ENCODE measurements at regions not wholly inside any gene's neighbourhood (a gene's known extent, or its start where the extent isn't known, plus 50 kb on each side); places are given as distances from the start of the nearest gene placed in this dataset.

DNA sequence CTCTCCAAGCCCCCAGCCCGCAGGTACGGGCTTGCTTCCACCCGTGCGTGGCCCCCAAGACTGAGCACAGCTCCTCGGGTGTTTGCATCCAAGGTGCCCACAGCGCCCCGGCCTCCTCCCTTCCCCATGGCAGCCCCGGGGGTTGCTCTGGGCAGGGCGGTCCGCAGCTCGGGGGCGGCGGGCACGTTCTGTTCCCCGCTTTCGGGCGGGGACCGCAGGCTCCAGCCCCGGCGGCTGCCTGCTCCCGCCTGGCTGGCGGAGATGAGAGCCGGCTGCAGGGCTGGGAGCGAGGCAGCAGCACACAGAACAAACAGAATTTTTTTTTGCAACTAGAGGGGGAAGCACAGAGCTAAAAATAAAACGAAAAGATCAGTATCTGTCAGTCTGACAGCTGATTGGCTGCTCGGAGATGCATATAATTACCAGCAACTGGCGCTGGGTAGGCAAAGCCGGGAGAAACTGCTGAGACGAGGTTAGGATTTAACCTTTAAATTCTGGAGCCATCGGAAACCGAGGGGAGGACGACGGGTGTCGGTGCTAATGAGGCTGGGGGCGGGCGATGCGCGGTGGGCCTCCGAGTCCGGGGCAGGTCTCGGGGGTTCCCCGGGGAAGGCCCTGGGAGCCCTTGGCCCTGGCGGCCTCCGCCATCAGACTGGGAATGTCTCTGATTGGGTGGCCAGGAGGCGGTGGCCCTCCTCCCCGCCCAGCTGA, 142.7 kb upstream of the IER5L start:
- no peak for TF ChIP-seq RXRA (IDR thresholded peaks at IDR 0.05)
- peak; percentile 69 for TF ChIP-seq REST (IDR thresholded peaks at IDR 0.05)
- TF ChIP-seq TAF1 (conservative IDR thresholded peaks at IDR 0.05): peak; percentile 68
- TF ChIP-seq GABPA (IDR thresholded peaks at IDR 0.05 in 1 of 2, conservative IDR thresholded peaks at IDR 0.05 in 1 of 2): no peak
- TF ChIP-seq, protein P1, sequence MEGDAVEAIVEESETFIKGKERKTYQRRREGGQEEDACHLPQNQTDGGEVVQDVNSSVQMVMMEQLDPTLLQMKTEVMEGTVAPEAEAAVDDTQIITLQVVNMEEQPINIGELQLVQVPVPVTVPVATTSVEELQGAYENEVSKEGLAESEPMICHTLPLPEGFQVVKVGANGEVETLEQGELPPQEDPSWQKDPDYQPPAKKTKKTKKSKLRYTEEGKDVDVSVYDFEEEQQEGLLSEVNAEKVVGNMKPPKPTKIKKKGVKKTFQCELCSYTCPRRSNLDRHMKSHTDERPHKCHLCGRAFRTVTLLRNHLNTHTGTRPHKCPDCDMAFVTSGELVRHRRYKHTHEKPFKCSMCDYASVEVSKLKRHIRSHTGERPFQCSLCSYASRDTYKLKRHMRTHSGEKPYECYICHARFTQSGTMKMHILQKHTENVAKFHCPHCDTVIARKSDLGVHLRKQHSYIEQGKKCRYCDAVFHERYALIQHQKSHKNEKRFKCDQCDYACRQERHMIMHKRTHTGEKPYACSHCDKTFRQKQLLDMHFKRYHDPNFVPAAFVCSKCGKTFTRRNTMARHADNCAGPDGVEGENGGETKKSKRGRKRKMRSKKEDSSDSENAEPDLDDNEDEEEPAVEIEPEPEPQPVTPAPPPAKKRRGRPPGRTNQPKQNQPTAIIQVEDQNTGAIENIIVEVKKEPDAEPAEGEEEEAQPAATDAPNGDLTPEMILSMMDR (IDR thresholded peaks at IDR 0.05; ENCODE audit: low read depth, low read length, missing input control): peak; percentile 16
- TF ChIP-seq, protein P2, sequence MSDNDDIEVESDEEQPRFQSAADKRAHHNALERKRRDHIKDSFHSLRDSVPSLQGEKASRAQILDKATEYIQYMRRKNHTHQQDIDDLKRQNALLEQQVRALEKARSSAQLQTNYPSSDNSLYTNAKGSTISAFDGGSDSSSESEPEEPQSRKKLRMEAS (IDR thresholded peaks at IDR 0.05): no peak
